HuH-7.5 (cell line): ENCODE measurements at regions not wholly inside any gene's neighbourhood (a gene's known extent, or its start where the extent isn't known, plus 50 kb on each side); places are given as distances from the start of the nearest gene placed in this dataset.
"Not testable (repeated sequence)": the region's sequence is repeated elsewhere in the genome, so short reads cannot be mapped to it uniquely, and the experiment has no call there.

Experiments
- DNase-seq: peaks from one replicate; pipeline ENCODE4 v3.0.0; 2011; ENCODE audit warnings: low spot score

DNA sequence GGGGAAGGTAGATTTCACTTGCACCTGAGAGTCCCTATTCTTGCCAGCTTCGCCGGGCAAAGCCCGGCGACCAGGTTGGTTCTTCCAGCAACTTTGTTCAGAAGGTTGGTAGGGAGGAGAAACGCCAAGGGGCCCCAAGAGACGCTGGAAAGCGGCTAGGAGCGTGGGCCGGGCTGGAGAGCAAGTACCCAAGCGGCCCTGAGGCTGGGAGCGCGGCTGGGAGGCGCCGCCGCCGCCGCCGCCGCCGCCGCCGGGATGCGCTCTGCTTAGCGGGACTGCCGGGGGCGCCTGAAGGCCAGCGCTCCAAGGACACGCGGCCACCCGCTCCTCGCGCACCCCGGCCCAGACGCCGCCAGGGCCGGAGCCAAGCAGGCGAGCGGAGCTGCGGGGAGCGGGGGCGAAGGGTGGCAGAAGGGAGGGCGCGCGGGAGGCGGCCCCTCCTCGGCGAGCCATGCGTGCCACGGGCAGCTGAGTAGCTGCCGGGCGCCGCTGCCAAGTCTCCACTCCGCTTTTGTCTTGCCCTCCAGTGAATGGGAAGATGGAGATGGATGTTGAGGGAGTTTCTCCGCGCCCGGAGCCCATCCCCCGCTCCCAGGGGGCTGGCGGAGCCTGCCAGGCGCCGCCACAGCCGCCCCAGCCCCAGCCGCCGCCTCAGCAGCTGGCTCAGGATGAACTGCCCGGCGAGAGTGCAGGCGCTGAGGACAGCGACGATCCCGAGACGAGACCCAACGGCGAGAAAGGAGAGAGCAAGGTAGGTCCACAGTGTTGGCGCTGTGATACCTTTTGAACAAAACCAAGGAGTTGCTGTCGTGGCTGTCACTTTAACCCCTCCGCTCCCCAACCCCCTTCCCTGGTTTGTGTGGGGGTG lies 227.4 kb upstream of the AZI2 start:
- DNase-seq: no peak

DNA sequence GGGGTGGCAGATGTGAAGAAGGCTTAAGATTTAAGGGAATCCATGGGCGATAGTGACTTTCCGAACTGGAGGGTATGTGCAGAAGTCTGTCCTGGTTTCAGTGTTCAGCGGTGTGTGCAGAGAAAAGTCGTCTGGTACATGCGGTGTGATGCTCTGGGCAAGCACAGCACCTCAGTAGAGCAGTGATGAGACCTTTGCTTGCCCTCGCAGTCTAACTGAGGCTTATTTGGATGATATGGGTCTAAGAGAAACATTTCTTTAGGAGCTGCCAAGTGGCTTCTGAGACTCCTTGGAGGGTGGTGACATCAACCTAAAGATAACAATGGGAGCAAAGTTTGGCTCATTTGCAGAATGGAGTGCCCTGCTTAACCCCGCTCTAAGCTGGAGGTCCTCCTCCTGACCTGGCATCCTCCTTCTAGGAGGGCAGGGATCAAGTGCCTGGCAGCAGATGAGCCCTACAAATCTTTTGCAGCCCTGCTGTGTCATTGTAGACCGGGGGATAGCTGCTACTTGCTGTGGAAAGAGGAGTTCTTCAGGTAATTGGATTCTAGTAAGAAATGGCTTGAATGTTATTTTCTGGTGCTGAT lies 228.1 kb upstream of the AZI2 start:
- no peak for DNase-seq

DNA sequence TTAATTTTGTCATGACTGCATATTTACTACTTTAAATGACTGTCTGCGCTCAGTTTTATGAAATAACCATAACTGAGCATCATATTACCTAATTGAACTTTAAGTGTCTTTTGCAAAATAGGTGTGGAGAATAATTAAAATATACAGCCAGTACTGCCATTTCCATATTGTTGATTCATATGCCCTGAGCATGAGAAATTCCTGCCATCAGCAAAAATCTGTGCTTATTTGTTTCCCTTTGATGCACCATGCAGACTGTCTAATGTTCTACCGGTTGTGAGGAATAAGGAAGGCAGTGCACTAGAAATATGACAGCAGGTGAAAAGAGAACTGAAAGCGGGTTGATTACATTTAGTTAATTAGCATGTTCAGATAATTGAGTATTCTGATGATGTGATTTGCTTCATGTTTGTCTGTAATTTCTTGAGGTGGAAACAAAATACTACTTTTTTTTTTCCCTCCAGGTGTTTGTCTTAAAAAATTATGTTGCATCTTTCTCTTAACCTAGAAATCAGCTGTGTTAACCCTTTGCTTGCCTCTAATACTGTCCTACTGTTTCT lies 229.4 kb upstream of the AZI2 start:
- no peak for DNase-seq

DNA sequence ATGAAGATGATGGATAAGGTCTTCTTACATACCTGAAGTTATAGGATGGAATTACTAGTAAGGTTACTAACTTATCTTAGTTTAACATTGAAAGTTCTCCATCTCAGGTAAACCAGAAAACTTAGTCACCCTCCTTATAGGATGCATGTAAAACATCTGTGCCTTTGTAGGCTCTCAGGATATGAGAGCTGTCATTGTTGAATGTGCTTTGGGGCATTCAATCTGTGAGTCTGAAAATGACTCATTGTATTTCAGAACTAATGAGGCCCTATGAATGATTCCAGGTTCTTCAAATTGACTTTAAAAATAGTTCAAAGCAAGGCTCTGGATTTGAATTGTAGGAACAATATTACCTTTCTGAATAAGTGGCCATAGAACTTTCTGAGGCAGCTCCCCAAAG lies 237.7 kb upstream of the AZI2 start:
- no peak for DNase-seq

DNA sequence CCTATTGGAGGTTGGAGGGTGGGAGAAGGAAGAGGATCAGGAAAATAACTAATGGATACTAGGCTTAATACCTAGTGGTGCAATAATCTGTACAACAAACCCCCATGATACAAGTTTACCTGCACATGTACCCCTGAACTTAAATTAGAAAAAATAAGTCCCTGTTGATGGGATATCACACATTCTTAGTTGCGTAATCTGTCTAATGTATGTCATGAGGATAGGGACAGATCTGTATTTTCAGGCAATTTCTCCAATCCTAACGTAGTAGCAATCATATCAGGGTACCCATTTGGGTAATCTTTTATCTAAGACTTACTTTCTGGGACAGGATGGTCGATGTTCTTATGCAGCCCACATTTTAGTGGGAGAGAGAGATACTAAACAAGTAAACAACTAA lies 239.1 kb upstream of the AZI2 start:
- DNase-seq: no peak

DNA sequence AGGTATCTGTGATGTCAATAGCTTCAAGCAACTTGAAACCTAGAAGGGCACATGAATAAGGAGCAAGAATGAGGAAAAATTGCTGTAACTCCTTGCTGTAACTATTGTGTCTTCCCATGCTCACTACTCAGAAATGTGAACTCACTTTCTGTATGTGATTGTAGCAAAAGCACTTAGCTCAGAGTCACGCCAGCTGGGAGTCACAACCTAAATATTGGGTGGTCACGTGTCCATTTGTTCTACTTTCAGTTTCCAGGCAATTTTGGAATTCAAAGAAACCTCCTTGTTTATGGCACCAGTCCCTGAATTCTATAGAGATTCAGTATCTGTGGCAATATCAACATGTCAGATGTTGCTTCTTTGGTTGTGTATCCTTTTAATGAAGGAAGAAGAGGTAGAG lies 241.6 kb upstream of the AZI2 start:
- no peak for DNase-seq

DNA sequence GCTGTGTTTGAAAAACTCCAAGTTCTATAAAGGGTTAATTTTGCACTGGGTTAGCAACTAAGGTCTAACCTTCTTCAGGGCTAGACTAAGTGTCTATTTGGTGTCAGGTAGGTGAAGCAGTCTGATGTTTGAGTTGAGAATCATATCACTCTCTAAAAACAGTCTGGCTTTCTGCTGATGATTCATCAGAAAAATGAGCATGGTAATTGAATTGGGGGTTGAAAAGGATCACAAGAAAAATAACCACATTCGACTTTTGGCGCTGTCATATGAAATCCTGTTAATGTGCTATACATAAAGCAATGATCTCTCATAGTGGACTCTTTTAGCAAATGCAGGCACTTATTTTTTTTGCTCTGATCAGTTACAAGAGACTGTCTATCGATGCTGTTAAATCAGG lies 242.2 kb upstream of the AZI2 start:
- no peak for DNase-seq

DNA sequence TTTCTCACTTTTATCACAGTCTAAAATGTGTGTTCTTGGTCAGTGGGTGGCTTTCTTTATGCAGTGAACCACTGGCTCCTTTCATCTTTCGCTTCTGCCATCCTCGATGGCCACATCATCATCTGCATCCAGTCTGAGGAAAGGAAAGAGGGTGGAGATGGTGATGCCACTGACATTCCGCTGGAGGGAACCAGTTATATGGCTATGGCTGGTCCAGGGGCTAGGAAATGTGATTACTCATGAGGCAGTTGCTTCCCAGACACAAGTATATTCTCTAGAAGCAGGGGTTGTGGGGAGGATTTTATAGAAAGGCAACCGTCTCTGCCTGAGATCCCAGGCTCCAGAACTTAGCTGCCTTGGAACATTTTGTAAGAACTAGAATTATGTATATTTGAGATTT lies 246.7 kb upstream of the AZI2 start:
- no peak for DNase-seq

DNA sequence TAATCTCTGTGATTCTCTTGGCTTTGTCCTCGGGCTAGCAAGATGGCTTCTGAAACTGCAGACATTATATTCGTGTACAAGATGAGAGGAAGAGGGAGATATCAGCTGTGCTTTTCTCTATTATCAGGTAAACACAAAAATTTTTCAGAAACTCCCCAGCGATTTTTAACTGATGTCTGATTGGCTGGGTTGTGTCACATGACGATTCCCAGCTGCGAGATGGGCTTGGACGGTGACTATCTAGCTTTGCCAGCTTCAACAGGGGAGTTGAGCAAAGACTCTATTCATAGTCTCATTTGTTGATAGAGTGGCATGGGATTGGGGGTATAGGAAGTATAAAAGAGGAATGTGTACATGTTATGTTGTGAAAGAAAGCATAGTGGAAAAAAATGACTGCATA lies 248.8 kb upstream of the AZI2 start:
- DNase-seq: no peak

DNA sequence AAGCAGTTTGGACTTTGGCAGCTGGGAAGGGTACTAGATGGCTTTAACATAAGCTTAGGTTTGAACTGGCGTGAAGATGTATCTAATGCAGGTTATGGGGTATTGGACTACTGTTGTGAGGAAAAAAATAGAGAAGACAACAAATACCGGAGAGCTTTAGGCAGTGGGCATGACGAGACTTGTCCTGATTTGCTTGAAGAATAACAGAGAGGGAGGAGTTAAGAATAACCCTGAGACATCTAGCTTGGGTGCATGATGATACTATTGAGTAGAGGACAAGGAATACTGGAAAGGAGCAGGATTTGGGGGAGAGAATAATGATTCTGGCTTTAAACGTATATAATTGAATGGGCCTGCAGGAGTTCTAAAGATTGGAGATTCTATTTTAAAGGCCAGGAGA lies 249.5 kb upstream of the AZI2 start:
- no peak for DNase-seq

DNA sequence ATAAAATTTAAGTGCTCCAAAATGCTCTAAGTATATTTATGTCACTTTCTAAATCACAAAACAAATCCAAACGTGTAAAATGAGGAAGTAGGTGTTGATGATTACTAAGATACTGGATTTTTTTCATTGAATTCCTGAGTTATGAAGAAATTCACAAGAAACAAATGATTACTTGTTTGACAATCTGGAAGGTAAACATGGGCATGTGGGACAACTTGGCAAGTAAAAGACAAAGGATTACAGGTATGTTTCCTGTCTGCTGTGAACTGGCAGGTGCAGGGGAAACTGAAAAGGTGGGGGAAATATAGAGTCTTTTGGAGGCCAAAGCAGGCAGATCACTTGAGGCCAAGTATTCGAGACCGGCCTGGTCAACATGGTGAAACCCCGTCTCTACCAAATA lies 252.7 kb upstream of the AZI2 start:
- no peak for DNase-seq

DNA sequence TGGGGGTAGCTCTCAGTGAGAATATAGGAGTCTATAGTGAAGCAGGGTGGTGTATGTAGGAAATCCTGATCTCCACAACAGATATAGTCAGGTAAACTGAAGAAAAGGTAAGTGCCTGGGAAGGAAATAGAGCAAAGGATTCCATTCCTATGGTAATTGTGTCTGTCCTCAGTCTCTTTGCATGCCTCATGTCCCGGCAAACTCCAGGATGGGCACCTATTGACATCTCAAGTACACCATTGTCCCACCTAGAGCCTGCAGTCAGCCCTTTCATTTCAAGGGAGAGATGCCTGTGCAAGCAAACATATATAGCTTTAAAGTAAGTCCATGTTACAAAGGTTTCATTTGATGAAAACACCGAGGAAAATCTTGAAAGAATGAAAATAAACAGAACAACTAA lies 257.7 kb upstream of the AZI2 start:
- no peak for DNase-seq

DNA sequence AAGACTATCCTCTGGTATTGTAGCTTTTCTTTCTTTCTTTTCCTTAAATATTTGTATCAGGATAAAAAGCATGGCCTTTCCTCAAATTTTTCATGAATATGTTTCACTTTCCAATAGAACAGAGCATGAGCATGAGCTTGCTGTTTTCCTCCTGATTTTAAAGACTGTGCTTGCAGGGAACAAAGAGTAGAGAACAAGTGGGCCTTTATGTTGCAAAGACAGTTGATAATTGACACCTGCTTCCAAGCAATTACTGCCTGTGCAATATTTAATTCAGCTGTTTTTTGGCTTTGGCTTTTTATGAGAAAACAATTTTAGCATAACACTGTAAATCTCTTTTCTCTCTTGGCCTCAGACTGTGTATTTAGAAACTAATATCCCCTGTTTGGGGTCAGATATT lies 263.6 kb upstream of the AZI2 start:
- no peak for DNase-seq

DNA sequence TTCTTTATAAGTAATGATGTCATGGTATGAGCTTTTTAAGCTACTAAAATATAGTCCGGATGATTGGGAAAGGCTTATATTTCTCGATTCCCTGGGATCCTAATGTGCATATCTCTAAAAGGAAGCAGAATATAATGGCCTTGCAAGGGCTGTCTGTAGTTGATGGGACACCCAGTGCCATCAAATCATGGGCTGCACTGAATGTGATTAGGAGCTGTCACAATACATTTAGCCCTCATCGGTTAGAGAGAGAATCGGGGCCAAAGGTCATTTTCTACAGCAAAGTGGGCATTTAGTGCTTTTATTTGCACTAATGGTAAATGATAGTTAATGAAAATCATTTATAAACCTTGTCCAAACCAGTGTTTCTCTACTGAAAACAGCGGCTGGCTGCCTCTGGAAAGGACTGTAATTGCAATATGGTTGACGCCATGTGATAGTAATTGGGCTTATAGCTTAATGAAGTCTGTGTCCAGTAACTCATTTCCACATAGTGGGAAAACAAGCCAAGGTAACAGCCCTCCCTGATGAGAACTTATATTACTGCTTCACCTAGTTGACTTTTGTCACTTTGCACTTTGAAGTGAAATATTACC lies 265.0 kb upstream of the AZI2 start:
- DNase-seq: no peak

DNA sequence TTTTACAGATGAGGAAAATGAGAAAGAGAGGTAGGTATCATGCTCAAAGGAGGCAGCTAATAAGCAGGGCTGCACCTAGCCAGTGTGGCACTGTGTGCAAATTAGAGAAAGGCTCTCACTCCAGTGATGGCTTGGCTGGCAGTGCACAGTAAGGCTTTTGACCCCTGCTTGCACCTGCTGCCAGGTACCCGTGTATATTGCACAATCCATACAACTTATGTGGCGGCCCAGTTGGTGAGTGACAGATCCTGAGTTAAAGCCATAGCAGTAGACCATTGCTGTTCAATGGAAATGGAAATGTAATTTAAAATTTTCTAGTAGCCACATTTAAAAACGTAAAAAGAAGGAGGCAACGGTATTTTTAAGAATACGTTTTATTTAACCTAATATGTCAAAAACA lies 266.4 kb upstream of the AZI2 start:
- no peak for DNase-seq

DNA sequence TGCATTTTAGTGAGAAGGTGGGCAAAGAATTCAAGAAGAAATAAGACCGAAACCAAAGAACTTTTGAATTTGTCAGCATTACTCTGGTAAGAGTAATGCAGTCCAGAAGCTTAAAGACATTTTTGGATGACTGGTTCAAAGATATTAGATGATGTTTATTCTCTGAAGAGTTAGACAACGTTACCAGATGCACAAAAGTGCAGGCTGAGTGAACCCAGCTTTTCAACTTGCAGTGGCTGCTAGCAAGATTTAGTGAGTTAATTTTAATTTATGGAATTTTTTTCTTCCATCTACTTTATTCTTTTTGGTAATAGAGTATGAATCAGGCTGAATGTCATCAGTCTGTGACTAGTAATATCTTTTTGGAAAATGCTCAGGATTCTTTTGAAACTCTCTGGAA lies 267.3 kb upstream of the AZI2 start:
- DNase-seq: no peak

DNA sequence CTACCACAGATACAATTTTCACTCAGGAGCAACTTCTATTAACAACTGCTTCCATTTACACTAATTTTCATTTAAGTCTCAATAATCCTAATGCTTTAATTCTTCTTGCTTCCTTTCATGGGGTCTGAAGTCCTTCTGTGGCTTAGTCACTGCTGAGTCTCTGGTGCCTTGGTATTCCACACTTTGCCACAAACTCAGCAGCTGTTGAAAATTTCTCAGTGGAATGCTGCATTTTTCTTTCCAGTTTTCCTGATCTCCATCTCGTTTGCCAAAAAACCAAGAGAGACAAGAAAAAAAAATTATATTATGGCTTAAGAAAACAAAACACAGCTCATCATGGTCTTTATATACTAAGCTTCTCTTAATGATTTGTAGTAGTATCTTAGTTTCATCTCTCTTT lies 269.2 kb upstream of the AZI2 start:
- DNase-seq: no peak

DNA sequence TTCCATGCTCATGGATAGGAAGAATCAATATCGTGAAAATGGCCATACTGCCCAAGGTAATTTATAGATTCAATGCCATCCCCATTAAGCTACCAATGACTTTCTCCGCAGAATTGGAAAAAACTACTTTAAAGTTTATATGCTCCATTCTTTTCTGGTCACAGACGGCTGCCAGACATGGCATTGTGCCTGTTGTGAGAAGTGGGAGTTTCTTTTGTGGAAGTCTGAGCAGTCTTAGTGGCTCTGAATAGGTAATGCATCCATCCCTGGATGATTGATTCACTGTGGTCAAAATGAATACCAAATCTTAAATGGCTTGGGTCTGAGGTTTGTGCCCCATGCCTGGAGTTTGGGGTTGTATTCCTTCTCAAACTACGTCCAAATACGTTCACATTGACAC lies 274.5 kb upstream of the AZI2 start:
- DNase-seq: no peak

DNA sequence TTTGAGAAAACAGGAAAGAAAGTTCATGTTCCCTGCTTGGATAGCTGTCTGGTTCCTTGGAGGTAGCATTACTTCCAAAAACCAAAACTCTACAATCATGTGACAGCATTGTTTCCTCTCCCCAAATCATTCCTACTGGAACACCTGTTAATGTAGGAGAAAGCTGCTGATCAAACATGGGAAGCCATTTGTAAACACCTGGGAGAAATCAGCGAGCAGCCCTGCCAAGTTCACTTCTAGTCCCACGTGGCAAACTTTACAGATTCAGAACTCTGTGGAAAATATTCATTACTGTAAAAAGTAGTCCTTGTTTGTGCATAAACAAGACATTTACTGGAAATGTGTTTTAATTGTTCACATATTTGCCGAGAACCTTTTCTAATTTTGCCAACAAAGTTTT lies 275.5 kb upstream of the AZI2 start:
- DNase-seq: no peak

DNA sequence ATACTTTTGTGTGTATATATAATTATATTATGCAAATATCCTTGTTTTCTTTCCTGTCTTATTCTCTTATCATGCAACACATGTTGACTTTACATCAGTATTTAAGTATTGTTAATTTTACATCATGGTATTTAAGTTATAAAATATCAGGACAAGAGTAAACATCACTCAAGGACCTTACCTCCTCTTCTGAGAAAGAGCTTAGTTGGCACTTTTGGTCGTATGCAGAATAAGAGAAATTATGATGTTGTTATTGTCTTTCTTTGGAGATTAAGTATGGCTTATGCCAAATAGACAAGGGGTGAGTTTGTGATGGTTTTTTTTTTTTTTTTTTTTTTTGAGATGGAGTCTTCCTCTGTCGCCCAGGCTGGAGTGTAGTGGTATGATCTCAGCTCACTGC lies 279.2 kb upstream of the AZI2 start:
- not testable (repeated sequence) for DNase-seq

DNA sequence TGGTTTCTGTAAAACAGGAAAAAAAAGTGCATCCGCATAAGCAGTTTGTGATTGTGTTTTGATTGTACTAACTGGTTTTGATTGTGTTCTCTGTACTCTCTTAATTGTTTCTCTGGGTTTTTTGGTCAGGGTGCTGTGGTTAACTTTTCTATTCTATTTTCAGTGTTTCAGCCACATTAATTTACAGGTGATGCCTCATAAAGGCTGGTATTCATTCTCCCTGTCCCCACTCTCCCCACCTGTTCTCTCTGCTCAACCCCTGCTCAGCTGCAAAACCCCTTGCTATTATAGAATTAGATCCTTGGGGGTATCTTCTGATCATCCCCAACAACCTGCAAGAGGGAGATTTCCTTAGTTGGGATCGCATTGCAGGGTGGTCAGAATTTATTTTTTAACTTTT lies 285.4 kb upstream of the AZI2 start:
- DNase-seq: no peak

DNA sequence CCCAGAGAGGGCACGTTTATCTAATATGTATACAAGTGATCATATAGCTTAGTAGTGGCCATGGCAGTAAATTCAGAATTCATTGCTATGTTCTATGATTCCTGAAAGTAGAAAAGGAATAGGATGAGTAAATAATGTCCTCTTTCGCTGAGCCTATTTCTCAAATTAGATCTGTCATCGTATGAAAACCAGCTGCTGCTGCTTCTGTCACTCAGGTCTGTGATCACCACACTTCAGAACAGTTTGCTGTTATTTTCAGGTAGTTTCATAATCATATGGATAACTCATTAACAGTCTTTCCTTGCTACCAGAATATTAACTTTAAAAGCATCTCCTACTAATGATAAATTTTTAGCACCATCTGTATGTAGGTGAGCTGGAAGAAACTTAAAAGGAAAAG lies 289.1 kb upstream of the AZI2 start:
- no peak for DNase-seq

DNA sequence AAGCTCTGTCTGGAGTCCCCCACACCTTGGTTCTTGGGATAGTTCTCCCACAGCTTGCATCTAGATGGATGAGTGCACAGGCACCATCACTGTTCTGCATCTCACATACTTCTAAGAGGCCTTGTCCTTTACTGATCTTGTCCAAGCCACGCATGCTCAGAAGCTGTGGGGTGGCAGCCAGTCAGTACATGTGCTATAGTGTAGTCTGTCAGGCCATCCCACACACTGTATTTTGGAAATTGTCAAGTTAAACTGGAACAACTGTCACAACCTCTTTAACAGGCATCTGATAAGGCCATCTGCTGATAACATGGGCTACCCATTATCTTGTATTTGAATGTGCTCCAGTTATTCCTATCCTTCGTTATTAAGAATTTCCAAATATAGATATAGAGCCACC lies 296.5 kb upstream of the AZI2 start:
- no peak for DNase-seq
